Fibroblast of skin of abdomen (primary cell): ENCODE measurements at regions not wholly inside any gene's neighbourhood (a gene's known extent, or its start where the extent isn't known, plus 50 kb on each side); places are given as distances from the start of the nearest gene placed in this dataset.

ENCODE experiments used
- DNase-seq: peaks from one replicate; pipeline ENCODE4 v3.0.0-alpha.2; 2013

GRCh38 chr9:79976257-79977073 is 404.7 kb downstream of the TLE4 start:
- DNase-seq = no peak

DNA sequence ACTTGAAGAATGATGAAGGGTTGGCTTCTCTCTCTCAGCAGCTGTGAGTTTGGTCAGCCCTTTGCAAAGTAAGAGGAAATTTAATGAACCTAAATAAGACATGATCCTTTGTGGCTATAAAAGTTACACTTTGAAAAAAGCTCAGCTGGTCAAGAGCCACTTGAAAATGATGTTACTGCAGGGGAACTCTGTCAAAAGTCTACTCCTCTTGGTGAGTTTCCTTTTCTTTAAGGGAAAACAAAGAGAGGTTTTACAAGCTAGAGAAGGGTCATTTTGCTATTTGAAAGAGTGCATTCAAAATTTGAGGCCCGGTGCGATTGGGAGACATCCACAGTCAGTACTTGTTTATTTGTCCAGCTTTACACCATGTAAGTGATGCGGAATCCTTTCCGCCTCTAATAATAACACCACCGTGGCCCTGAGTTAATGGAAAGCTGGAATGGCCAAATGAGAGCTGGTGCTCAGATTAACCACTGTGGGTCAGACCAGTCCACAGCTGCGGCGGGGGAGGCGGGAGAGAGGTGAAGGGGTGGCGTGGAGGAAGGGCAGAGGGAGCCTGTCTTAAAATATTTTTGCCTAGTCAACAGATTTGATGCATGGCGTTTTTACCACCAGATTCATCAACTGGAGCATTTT is 404.0 kb downstream of the TLE4 start:
- no peak for DNase-seq

DNA sequence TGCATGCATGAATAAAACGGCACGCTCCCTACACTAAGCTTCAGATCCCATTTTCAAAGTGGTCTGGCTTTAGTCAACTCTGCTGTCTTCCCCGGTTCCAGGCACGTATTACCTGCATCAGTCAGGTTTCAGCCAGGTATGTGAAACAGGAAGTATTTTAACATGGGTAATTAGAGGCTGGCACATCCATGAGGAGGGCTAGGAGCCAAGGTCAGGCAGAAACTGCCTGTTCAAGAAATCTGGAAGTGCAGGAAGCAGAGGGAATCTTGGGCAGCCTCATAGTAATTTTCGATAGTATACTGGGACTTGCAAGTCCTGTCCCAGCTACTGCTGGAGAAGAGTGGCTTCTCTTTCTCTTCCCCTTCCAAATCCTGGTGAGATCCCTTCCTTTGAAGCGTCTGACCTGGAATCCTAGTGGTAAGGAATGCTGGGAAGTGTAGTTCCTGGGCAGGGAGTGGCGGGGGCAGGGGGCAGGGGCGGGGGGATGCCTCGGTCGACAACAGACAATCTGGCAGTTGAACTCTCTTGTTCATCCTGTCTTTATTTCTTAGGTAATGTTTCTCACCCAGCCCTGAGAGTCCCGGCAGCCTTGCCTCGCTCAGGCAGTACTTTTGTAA is 403.1 kb downstream of the TLE4 start:
- no peak for DNase-seq

DNA sequence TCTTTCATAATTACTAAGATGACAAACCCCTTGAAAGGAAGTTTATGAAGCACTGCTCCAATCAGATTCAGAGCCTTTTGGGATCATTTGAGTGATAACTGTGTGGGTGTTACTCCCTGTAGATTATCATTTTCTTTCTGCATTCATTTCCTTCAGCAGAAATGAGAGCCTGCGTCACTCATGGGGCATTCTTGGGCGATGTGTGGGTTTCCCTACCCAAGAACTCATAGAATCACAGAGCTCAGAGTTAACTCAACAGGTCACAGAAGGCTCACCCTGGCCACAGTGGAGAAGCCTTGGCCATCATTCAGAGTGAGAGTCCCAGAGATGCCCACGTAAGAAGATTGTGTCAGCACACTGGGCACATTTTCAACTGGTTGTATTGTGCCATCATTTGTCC is 401.9 kb downstream of the TLE4 start:
- DNase-seq = no peak

- DNase-seq = no peak
These were observed 398.3 kb downstream of the TLE4 start for GRCh38 chr9:79970146-79970425.

GRCh38 chr9:79969393-79970145 is 397.8 kb downstream of the TLE4 start:
- DNase-seq = no peak

- DNase-seq = no peak
These were observed 396.8 kb downstream of the TLE4 start for GRCh38 chr9:79968533-79968932.

- no peak for DNase-seq
These were observed 391.1 kb downstream of the TLE4 start for GRCh38 chr9:79962836-79963235.

- no peak for DNase-seq
These were observed 390.4 kb downstream of the TLE4 start for GRCh38 chr9:79962150-79962549.

- no peak for DNase-seq
These were observed 383.5 kb downstream of the TLE4 start for GRCh38 chr9:79955300-79955699.

DNA sequence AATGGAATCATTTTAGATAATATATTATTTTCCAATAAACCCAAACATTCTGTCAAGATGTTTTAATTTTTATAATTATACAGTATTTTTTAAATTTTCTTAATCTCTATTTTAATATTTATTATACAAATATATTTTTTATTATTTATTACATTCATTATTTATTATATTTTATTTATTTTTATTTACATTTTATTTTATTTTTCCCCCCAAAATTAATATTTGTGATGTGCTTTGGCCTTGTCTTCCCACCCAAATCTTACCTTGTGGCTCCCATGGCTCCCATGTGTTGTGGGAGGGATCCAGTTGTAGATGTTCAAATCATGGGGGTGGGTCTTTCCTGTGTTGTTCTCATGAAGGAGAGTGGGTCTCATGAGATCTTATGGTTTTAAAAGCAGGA is 382.1 kb downstream of the TLE4 start:
- DNase-seq = no peak

DNA sequence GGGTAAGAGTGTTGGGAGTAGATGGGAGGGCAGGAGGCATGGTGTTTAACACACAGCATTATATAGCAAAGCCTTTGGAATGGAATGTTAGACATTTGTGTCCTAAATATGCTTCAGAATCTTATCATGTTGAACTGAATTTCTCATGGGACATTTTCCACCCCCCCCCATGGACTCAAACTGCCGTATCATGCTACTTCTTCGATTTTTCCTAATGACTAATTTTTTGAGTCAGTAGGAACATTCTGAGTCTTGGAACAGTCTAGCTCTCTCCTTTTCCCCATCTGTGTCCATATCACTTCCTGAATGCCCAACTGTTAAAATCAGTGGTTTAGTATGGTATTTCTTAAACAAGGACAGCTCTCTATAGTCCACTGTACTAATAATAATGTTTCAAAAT is 380.6 kb downstream of the TLE4 start:
- peak; percentile 6 for DNase-seq

GRCh38 chr9:79946712-79947111 is 374.9 kb downstream of the TLE4 start:
- DNase-seq = no peak

DNA sequence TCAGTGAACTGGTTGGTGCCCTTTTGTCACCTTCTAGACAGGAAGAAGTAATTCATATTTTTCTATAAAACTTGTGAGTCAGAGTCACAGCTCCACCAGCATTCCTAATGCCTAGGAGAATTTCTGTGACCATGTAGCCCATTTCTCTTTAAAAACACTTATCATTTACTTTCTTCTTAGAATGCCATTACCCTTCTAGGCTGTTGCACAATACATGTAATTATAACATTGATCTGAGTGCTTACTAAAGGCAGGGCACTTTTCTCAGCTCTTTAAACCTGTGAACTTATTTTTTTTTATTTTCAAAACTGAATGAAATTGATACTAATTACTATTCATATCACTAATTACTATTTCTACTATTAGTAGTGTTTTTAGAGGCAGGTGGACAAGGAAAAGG is 373.7 kb downstream of the TLE4 start:
- no peak for DNase-seq

- DNase-seq = no peak
These were observed 373.3 kb downstream of the TLE4 start for GRCh38 chr9:79945016-79945415.

GRCh38 chr9:79940919-79941318 is 369.2 kb downstream of the TLE4 start:
- no peak for DNase-seq

DNA sequence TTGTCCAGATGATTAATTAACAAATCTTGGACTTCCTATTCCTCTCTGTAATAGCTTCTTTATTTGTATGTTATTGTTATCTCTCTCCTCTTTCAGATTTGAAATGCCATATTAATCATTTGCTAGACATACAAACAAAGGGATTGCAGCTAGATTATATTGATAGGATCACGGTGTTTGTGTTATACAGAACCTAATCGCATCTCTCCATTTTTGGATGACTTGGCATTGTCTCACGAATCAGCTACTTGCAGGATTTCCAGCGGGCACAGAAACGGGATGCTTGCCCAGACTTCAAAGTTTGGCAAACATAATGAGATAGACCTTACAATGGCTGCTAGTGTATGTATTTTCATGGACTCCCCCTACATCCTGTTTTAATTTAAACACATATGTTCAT is 368.1 kb downstream of the TLE4 start:
- DNase-seq = no peak

GRCh38 chr9:79936336-79936735 is 364.6 kb downstream of the TLE4 start:
- no peak for DNase-seq

GRCh38 chr9:79929285-79929684 is 357.5 kb downstream of the TLE4 start:
- no peak for DNase-seq

- DNase-seq = no peak
These were observed 357.0 kb downstream of the TLE4 start for GRCh38 chr9:79928661-79929223.

DNA sequence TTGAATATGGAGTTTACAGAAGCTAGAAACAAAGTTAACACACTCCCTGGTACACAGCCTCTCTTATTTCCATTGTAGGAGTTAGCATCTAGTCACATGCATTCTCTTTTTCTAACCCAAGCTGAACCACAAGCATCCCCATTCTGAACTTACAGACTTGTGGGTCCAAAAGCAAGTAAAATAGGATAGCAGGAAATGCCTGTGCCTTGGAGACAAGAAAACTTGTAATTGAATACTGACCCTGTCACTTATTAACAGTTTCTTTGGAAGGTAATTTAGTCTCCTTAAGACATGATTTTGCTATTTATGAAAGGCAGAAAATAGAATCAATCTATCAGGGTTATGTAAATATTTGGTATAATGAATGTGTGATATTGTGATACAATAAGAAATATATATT is 353.6 kb downstream of the TLE4 start:
- DNase-seq = no peak

DNA sequence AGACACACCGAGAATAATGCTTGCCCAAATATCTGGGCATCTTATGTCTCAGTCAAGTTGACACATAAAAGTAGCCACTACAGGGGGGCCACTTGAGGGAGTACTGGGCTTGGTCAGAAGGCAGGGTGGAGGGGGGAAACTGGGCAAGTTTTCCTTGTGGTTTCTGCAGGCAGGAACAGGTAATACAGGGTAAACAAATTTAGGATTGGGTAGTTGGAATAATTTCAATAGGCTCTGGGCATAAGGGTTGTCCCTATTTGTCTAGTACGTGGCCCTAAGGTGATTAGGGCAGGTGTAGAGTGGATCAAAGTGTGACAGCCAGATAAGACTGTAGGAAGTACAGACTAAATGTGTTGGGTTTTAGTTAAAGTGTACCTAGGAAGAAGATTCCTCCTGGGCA is 353.1 kb downstream of the TLE4 start:
- DNase-seq = no peak

DNA sequence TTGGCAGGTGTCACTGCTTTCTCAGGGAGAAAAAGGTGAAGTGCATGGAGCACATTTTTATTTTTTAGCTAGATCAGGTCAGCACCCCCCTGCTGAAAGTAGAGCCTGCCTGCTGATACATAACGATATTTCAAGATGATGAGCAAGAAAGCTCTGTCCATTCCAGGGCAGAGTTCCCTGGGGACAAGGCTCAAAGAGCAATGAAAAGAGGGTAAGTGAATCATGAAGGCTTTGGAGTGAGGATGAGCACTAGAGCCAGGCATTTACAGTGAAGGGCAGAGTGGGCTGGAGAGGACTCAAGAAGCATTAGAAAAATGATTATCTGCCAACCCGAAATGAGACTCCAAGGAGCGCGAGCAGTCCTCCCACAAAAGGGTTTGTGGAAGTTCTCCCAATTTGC is 345.7 kb downstream of the TLE4 start:
- no peak for DNase-seq
